ENCODE measurements at regions not wholly inside any gene's neighbourhood (a gene's known extent, or its start where the extent isn't known, plus 50 kb on each side); places are given as distances from the start of the nearest gene placed in this dataset.

GRCh38 chr19:31894451-31894850 is 451.0 kb upstream of the ZNF507 start:
- TF ChIP-seq, protein P1, sequence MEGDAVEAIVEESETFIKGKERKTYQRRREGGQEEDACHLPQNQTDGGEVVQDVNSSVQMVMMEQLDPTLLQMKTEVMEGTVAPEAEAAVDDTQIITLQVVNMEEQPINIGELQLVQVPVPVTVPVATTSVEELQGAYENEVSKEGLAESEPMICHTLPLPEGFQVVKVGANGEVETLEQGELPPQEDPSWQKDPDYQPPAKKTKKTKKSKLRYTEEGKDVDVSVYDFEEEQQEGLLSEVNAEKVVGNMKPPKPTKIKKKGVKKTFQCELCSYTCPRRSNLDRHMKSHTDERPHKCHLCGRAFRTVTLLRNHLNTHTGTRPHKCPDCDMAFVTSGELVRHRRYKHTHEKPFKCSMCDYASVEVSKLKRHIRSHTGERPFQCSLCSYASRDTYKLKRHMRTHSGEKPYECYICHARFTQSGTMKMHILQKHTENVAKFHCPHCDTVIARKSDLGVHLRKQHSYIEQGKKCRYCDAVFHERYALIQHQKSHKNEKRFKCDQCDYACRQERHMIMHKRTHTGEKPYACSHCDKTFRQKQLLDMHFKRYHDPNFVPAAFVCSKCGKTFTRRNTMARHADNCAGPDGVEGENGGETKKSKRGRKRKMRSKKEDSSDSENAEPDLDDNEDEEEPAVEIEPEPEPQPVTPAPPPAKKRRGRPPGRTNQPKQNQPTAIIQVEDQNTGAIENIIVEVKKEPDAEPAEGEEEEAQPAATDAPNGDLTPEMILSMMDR (IDR thresholded peaks at IDR 0.05) = no peak
- no peak for TF ChIP-seq POLR2A (IDR thresholded peaks at IDR 0.05)
